ENCODE measurements at regions not wholly inside any gene's neighbourhood (a gene's known extent, or its start where the extent isn't known, plus 50 kb on each side); places are given as distances from the start of the nearest gene placed in this dataset.

DNA sequence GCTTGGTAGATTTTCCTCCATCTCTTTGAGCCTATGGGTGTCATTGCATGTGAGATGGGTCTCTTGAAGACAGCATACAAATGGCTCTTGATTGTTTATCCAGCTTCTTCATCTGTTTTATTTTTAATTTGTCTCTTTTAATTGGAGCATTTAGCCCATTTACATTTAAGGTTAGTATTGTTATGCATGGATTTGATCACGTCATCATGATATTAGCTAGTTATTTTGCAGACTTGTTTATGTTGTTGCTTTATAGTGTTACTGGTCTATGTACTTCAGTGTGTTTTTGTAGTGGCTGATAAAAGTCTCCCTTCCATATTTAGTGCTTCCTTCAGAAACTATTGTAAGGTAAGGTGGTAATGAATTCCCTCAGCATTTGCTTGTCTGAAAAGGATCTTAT, 78.6 kb upstream of the RGMB start:
- Histone ChIP-seq H3K4me1 (ENCODE audit: control insufficient read depth, insufficient read depth, low read length) (no peaks in the 10 kb centered on the region), H3K9me3 (ENCODE audit: control insufficient read depth, insufficient read depth, low read depth, low read length) (no peaks in the 10 kb centered on the region), H3K4me3 (ENCODE audit: low read depth, low read length) (no peak overlapping the region), H3K36me3 (ENCODE audit: control insufficient read depth in 2 of 2, insufficient read depth in 1 of 2, low read length in 2 of 2) (no peaks in the 10 kb centered on the region), H3K27ac (ENCODE audit: extremely low read depth, low read depth, low read length) (no peak overlapping the region)
- CTCF ChIA-PET, result no interaction called here
- POLR2A ChIA-PET, result interaction anchor here (0.5 kb wide), 1 partner anchor 111 kb away, joined by 3 read pairs; no protein-coding TSS in a partner anchor
- TF ChIP-seq HOXC10 (CRISPR knock-in tag; IDR thresholded peaks at IDR 0.05), result no peak
- no peak for TF ChIP-seq ZNF324 (tag by site-specific recombination; IDR thresholded peaks at IDR 0.05)
- no peak for TF ChIP-seq ZNF600 (tag by site-specific recombination; IDR thresholded peaks at IDR 0.05)
- no peak for TF ChIP-seq MZF1 (tag by site-specific recombination; IDR thresholded peaks at IDR 0.05; ENCODE audit: borderline replicate concordance)
- TF ChIP-seq ZNF23 (tag by site-specific recombination; IDR thresholded peaks at IDR 0.05; ENCODE audit: borderline replicate concordance), result no peak
- TF ChIP-seq, protein P1, sequence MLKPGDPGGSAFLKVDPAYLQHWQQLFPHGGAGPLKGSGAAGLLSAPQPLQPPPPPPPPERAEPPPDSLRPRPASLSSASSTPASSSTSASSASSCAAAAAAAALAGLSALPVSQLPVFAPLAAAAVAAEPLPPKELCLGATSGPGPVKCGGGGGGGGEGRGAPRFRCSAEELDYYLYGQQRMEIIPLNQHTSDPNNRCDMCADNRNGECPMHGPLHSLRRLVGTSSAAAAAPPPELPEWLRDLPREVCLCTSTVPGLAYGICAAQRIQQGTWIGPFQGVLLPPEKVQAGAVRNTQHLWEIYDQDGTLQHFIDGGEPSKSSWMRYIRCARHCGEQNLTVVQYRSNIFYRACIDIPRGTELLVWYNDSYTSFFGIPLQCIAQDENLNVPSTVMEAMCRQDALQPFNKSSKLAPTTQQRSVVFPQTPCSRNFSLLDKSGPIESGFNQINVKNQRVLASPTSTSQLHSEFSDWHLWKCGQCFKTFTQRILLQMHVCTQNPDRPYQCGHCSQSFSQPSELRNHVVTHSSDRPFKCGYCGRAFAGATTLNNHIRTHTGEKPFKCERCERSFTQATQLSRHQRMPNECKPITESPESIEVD (tag by site-specific recombination; IDR thresholded peaks at IDR 0.05), result no peak
- no peak for TF ChIP-seq YY2 (tag by site-specific recombination; IDR thresholded peaks at IDR 0.05)
- no peak for TF ChIP-seq ZNF48 (tag by site-specific recombination; IDR thresholded peaks at IDR 0.05)
- TF ChIP-seq, protein P2, sequence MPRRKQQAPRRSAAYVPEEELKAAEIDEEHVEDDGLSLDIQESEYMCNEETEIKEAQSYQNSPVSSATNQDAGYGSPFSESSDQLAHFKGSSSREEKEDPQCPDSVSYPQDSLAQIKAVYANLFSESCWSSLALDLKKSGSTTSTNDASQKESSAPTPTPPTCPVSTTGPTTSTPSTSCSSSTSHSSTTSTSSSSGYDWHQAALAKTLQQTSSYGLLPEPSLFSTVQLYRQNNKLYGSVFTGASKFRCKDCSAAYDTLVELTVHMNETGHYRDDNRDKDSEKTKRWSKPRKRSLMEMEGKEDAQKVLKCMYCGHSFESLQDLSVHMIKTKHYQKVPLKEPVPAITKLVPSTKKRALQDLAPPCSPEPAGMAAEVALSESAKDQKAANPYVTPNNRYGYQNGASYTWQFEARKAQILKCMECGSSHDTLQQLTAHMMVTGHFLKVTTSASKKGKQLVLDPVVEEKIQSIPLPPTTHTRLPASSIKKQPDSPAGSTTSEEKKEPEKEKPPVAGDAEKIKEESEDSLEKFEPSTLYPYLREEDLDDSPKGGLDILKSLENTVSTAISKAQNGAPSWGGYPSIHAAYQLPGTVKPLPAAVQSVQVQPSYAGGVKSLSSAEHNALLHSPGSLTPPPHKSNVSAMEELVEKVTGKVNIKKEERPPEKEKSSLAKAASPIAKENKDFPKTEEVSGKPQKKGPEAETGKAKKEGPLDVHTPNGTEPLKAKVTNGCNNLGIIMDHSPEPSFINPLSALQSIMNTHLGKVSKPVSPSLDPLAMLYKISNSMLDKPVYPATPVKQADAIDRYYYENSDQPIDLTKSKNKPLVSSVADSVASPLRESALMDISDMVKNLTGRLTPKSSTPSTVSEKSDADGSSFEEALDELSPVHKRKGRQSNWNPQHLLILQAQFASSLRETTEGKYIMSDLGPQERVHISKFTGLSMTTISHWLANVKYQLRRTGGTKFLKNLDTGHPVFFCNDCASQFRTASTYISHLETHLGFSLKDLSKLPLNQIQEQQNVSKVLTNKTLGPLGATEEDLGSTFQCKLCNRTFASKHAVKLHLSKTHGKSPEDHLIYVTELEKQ (tag by site-specific recombination; IDR thresholded peaks at IDR 0.05; ENCODE audit: borderline replicate concordance), result no peak
- no peak for TF ChIP-seq ZNF112 (tag by site-specific recombination; IDR thresholded peaks at IDR 0.05)
- TF ChIP-seq KLF9 (tag by site-specific recombination; IDR thresholded peaks at IDR 0.05; ENCODE audit: low read depth), result no peak
- TF ChIP-seq, protein P3, sequence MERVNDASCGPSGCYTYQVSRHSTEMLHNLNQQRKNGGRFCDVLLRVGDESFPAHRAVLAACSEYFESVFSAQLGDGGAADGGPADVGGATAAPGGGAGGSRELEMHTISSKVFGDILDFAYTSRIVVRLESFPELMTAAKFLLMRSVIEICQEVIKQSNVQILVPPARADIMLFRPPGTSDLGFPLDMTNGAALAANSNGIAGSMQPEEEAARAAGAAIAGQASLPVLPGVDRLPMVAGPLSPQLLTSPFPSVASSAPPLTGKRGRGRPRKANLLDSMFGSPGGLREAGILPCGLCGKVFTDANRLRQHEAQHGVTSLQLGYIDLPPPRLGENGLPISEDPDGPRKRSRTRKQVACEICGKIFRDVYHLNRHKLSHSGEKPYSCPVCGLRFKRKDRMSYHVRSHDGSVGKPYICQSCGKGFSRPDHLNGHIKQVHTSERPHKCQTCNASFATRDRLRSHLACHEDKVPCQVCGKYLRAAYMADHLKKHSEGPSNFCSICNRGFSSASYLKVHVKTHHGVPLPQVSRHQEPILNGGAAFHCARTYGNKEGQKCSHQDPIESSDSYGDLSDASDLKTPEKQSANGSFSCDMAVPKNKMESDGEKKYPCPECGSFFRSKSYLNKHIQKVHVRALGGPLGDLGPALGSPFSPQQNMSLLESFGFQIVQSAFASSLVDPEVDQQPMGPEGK (tag by site-specific recombination; IDR thresholded peaks at IDR 0.05), result no peak
- no peak for TF ChIP-seq SALL2 (tag by site-specific recombination; IDR thresholded peaks at IDR 0.05; ENCODE audit: borderline replicate concordance)
- TF ChIP-seq ZNF548 (tag by site-specific recombination; IDR thresholded peaks at IDR 0.05), result no peak
- no peak for TF ChIP-seq ZNF19 (tag by site-specific recombination; IDR thresholded peaks at IDR 0.05; ENCODE audit: low read depth)
- no peak for TF ChIP-seq ZNF121 (tag by site-specific recombination; IDR thresholded peaks at IDR 0.05)
- no peak for TF ChIP-seq GLIS1 (tag by site-specific recombination; IDR thresholded peaks at IDR 0.05)
- no peak for TF ChIP-seq ZXDB (tag by site-specific recombination; IDR thresholded peaks at IDR 0.05)

DNA sequence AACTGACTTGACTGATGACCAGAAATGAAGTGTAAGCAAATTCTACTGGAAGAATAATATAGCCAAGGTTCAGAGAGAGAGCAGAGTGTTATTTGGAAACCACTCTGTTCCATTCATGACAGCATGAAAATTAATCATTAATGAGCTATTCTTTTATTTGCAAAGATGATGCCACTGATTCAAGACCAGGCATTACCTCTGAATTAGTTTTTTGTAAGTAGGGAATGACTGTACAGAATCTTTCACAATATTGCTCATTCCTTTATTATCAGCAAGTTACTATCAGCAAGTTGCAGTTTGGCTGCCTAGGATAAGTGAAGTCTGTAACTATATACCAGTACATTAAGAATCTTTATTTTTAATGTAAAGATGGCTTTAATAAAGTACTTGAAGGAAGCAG, 75.1 kb upstream of the RGMB start:
- H3K4me1 ChIP-seq (ENCODE audit: control insufficient read depth, insufficient read depth, low read length), result no peaks in the 10 kb centered on the region
- no peak overlapping the region for H3K4me3 ChIP-seq (ENCODE audit: low read depth, low read length)
- ChIA-PET CTCF (no interaction called here), POLR2A (no interaction called here)
- H3K9me3 ChIP-seq (ENCODE audit: control insufficient read depth, insufficient read depth, low read depth, low read length), result no peaks in the 10 kb centered on the region
- H3K27ac ChIP-seq (ENCODE audit: extremely low read depth, low read depth, low read length), result no peak overlapping the region
- no peaks in the 10 kb centered on the region for H3K36me3 ChIP-seq (ENCODE audit: control insufficient read depth in 2 of 2, insufficient read depth in 1 of 2, low read length in 2 of 2)
- TF ChIP-seq ZFP69B (tag by site-specific recombination; IDR thresholded peaks at IDR 0.05), result no peak
- TF ChIP-seq, protein P4, sequence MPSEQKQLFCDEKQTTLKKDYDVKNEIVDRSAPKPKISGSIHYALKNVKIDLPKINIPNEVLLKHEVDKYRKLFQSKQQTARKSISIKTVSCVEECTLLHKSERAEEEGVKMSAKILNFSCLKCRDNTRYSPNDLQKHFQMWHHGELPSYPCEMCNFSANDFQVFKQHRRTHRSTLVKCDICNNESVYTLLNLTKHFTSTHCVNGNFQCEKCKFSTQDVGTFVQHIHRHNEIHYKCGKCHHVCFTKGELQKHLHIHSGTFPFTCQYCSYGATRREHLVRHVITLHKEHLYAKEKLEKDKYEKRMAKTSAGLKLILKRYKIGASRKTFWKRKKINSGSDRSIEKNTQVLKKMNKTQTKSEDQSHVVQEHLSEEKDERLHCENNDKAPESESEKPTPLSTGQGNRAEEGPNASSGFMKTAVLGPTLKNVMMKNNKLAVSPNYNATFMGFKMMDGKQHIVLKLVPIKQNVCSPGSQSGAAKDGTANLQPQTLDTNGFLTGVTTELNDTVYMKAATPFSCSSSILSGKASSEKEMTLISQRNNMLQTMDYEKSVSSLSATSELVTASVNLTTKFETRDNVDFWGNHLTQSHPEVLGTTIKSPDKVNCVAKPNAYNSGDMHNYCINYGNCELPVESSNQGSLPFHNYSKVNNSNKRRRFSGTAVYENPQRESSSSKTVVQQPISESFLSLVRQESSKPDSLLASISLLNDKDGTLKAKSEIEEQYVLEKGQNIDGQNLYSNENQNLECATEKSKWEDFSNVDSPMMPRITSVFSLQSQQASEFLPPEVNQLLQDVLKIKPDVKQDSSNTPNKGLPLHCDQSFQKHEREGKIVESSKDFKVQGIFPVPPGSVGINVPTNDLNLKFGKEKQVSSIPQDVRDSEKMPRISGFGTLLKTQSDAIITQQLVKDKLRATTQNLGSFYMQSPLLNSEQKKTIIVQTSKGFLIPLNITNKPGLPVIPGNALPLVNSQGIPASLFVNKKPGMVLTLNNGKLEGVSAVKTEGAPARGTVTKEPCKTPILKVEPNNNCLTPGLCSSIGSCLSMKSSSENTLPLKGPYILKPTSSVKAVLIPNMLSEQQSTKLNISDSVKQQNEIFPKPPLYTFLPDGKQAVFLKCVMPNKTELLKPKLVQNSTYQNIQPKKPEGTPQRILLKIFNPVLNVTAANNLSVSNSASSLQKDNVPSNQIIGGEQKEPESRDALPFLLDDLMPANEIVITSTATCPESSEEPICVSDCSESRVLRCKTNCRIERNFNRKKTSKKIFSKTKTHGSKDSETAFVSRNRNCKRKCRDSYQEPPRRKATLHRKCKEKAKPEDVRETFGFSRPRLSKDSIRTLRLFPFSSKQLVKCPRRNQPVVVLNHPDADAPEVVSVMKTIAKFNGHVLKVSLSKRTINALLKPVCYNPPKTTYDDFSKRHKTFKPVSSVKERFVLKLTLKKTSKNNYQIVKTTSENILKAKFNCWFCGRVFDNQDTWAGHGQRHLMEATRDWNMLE (tag by site-specific recombination; conservative IDR thresholded peaks at IDR 0.05; ENCODE audit: low read depth), result no peak
- no peak for TF ChIP-seq ZNF37A (tag by site-specific recombination; IDR thresholded peaks at IDR 0.05)
- TF ChIP-seq HOXC10 (CRISPR knock-in tag; IDR thresholded peaks at IDR 0.05), result no peak
